Calu3 (cell line): ENCODE measurements at regions not wholly inside any gene's neighbourhood (a gene's known extent, or its start where the extent isn't known, plus 50 kb on each side); places are given as distances from the start of the nearest gene placed in this dataset.

ENCODE experiments used
- BruUV-seq: library from RNA; stranded (reverse); fragments of 400-500 nt; replicated peaks from 2 replicates; lab custom pipeline; 2021; lab: Mats Ljungman, UMichigan
- CTCF ChIA-PET: fragments of 300-600 bp; sonication (Branson Sonifier 250); formaldehyde crosslinking; loops from one replicate; lab custom pipeline; 2022; ENCODE audit warnings: antibody characterized with exemption; lab: Charles Lee
- DNase-seq: peaks from one replicate; pipeline ENCODE4 v3.0.0; 2022
- H3K27ac Mint-ChIP-seq: one replicate; pipeline ENCODE4 v1.8.0; 2022; ENCODE audit warnings: mixed read lengths; ENCODE audit not compliant: unreplicated experiment
- H3K27me3 Mint-ChIP-seq: one replicate; pipeline ENCODE4 v1.8.0; 2022; ENCODE audit warnings: mixed read lengths; ENCODE audit not compliant: unreplicated experiment
- H3K36me3 Mint-ChIP-seq: one replicate; pipeline ENCODE4 v1.8.0; 2022; ENCODE audit warnings: mild to moderate bottlenecking, moderate library complexity, mixed read lengths; ENCODE audit not compliant: insufficient read depth, unreplicated experiment
- H3K4me1 Mint-ChIP-seq: one replicate; pipeline ENCODE4 v1.8.0; 2022; ENCODE audit warnings: mild to moderate bottlenecking, low read depth, mixed read lengths; ENCODE audit not compliant: unreplicated experiment
- H3K4me3 Mint-ChIP-seq: one replicate; pipeline ENCODE4 v1.8.0; 2022; ENCODE audit warnings: mild to moderate bottlenecking, low read depth, moderate library complexity, mixed read lengths; ENCODE audit not compliant: unreplicated experiment
- H3K9me3 Mint-ChIP-seq: one replicate; pipeline ENCODE4 v1.8.0; 2022; ENCODE audit warnings: low read depth, mixed read lengths; ENCODE audit not compliant: unreplicated experiment
- CTCF ChIP-seq: fragments of 200-600 bp; IDR thresholded peaks from one replicate; pipeline ENCODE4 v1.8.0; 2022; ENCODE audit warnings: antibody characterized with exemption; ENCODE audit not compliant: unreplicated experiment
- intact Hi-C: fragments of 100-400 bp; cut with micrococcal nuclease; formaldehyde crosslinking; loops from one replicate; pipeline ENCODE4 v1.10.0; 2022; ENCODE audit not compliant: unreplicated experiment

DNA sequence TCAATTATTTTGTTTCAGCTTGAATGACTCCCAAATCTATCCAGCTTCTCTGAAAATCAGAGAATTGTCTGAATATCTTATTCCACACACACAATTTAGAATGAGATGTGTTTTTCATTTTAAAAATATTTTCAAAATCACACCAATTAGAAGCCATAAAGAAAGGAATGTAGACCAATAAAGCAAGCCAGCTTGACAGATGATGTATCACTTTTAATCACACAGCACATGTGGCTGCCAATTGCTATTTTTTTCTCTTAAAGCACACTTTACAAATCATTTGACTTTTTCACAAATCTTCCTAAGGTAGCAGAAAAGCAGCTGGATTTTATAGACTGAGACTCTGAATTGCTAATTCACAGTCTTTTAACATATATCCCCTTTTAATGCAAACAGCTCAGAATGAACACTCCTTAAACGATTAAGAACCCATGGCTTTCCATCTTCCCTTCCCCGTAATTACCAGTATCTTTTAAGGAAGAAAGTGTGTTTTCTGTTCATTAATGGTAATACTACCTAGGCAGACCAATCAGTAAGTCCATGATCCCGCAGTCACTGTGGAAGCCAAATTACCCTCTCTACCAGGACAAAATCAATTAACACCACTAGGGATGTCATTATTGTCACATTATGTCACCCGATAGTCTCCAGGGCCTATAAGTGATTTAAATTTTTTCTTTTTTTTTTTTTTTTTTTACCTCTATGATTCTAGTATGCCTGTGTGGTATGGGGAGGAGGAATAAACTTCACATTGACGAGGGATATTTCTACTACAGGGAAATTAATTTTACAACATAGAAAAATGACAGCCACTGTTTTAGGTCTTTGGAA lies 250.0 kb upstream of the VEPH1 start:
- H3K36me3 Mint-ChIP-seq, result no peaks in the 10 kb centered on the region
- no TSS peak for BruUV-seq
- intact Hi-C loops, result loop anchor here (5.0 kb wide), 1 partner anchor 219 kb away; no protein-coding TSS in a partner anchor

GRCh38 chr3:157752554-157752953 lies 249.3 kb upstream of the VEPH1 start:
- Mint-ChIP-seq H3K36me3 (no peaks in the 10 kb centered on the region), H3K4me1 (no peaks in the 10 kb centered on the region), H3K27ac (no peak overlapping the region), H3K4me3 (no peak overlapping the region), H3K9me3 (no peaks in the 10 kb centered on the region), H3K27me3 (peaks cover 2% of the 10 kb centered on the region)
- no peak for DNase-seq
- intact Hi-C loops, result loop anchor here (5.0 kb wide), 1 partner anchor 220 kb away; no protein-coding TSS in a partner anchor
- CTCF ChIA-PET, result no interaction called here
- no TSS peak for BruUV-seq
- no peak for TF ChIP-seq CTCF

More for the DNA sequence above, 250.0 kb upstream of the VEPH1 start:
- Mint-ChIP-seq H3K9me3 (no peaks in the 10 kb centered on the region), H3K27me3 (peaks cover 8% of the 10 kb centered on the region), H3K27ac (no peak overlapping the region), H3K4me1 (no peaks in the 10 kb centered on the region), H3K4me3 (no peak overlapping the region)
- CTCF ChIA-PET, result no interaction called here
- DNase-seq, result no peak
- TF ChIP-seq CTCF, result no peak

GRCh38 chr3:157751386-157751785 lies 248.2 kb upstream of the VEPH1 start:
- Mint-ChIP-seq H3K27me3 (no peaks in the 10 kb centered on the region), H3K36me3 (no peaks in the 10 kb centered on the region), H3K27ac (no peak overlapping the region), H3K4me3 (no peak overlapping the region), H3K4me1 (no peaks in the 10 kb centered on the region), H3K9me3 (no peaks in the 10 kb centered on the region)
- intact Hi-C loops, result loop anchor here (5.0 kb wide), 1 partner anchor 221 kb away; no protein-coding TSS in a partner anchor
- TF ChIP-seq CTCF, result no peak
- CTCF ChIA-PET, result no interaction called here
- no peak for DNase-seq
- no TSS peak for BruUV-seq

- CTCF ChIA-PET, result interaction anchor here (0.7 kb wide), 1 partner anchor 56 kb away, joined by 3 read pairs; no protein-coding TSS in a partner anchor
- no TSS peak for BruUV-seq
Measured at GRCh38 chr3:157746391-157746790, 243.2 kb upstream of the VEPH1 start.

More at GRCh38 chr3:157746391-157746790, 243.2 kb upstream of the VEPH1 start:
- H3K36me3 Mint-ChIP-seq, result no peaks in the 10 kb centered on the region
- no peak overlapping the region for H3K27ac Mint-ChIP-seq
- H3K9me3 Mint-ChIP-seq, result peaks cover 3% of the 10 kb centered on the region
- no peaks in the 10 kb centered on the region for H3K4me1 Mint-ChIP-seq
- DNase-seq, result no peak
- no peak for TF ChIP-seq CTCF
- no peak overlapping the region for H3K4me3 Mint-ChIP-seq
- intact Hi-C loops, result no loop called here
- H3K27me3 Mint-ChIP-seq, result no peaks in the 10 kb centered on the region
